HepG2 (cell line): ENCODE measurements at regions not wholly inside any gene's neighbourhood (a gene's known extent, or its start where the extent isn't known, plus 50 kb on each side); places are given as distances from the start of the nearest gene placed in this dataset.

Experiments used
- ADNP ChIP-seq: sonication (generic); formaldehyde crosslinking; IDR thresholded peaks from 2 replicates; pipeline ENCODE4 v1.4.0; 2020; ENCODE audit warnings: missing genetic modification reagents
- CREM ChIP-seq, 2 experiments: sonication (generic) in 1 of 2; formaldehyde crosslinking in 1 of 2; IDR thresholded peaks; 2 replicates each; pipeline versions ENCODE4 v1.4.0 to v1.6.1; 2016 to 2020; ENCODE audit warnings: antibody characterized with exemption in 1 of 2, mild to moderate bottlenecking in 1 of 2, missing genetic modification reagents in 1 of 2
- FOSL2 ChIP-seq: sonication (generic); formaldehyde crosslinking; IDR thresholded peaks from 2 replicates; pipeline ENCODE4 v1.4.0; 2020; ENCODE audit warnings: missing genetic modification reagents
- FOXM1 ChIP-seq: sonication (generic); formaldehyde crosslinking; IDR thresholded peaks from 2 replicates; pipeline ENCODE4 v1.5.0; 2020; ENCODE audit warnings: missing genetic modification reagents
- GATAD1 ChIP-seq: IDR thresholded peaks from 2 replicates; pipeline ENCODE4 v1.6.1; 2016; ENCODE audit warnings: missing genetic modification reagents, missing compliant biosample characterization
- HOXD1 ChIP-seq: sonication (generic); formaldehyde crosslinking; IDR thresholded peaks from 2 replicates; pipeline ENCODE4 v1.5.0; 2020; ENCODE audit warnings: missing genetic modification reagents
- KDM3A ChIP-seq: IDR thresholded peaks from 2 replicates; pipeline ENCODE4 v1.6.1; 2018; ENCODE audit warnings: low read depth, missing compliant biosample characterization
- MAFF ChIP-seq: IDR thresholded peaks from 2 replicates; pipeline ENCODE4 v1.6.1; 2011; ENCODE audit warnings: low read depth, low read length, improper control_type of control experiment
- NAIF1 ChIP-seq: sonication (generic); formaldehyde crosslinking; IDR thresholded peaks from 2 replicates; pipeline ENCODE4 v1.5.0; 2020; ENCODE audit warnings: mild to moderate bottlenecking, missing genetic modification reagents, borderline replicate concordance
- PHF8 ChIP-seq: sonication (generic); formaldehyde crosslinking; IDR thresholded peaks from 2 replicates; pipeline ENCODE4 v1.5.0; 2020; ENCODE audit warnings: missing genetic modification reagents
- RBAK ChIP-seq: sonication (generic); formaldehyde crosslinking; IDR thresholded peaks from 2 replicates; pipeline ENCODE4 v1.5.1; 2020; ENCODE audit warnings: mild to moderate bottlenecking, missing genetic modification reagents
- RBFOX2 ChIP-seq: fragments of 200-400 bp; formaldehyde crosslinking; IDR thresholded peaks from 2 replicates; pipeline ENCODE4 v1.6.1; 2017; ENCODE audit warnings: low read depth, mild to moderate bottlenecking, low read length
- RFX1 ChIP-seq: fragments of 450-650 bp; IDR thresholded peaks from 2 replicates; pipeline ENCODE4 v1.6.1; 2017
- SIN3B ChIP-seq: fragments of 150-350 bp; IDR thresholded peaks from 2 replicates; pipeline ENCODE4 v1.6.1; 2014; ENCODE audit warnings: low read length
- SOX6 ChIP-seq, 2 experiments: fragments of 450-650 bp in 1 of 2; sonication (generic) in 1 of 2; formaldehyde crosslinking in 1 of 2; IDR thresholded peaks; 2 replicates each; pipeline versions ENCODE4 v1.4.0 to v1.6.1; 2017 to 2020; ENCODE audit warnings: antibody characterized with exemption in 1 of 2, mild to moderate bottlenecking in 1 of 2, missing genetic modification reagents in 1 of 2
- TEAD3 ChIP-seq: optimal IDR thresholded peaks from 2 replicates; pipeline ENCODE3; 2016; ENCODE audit warnings: borderline replicate concordance
- TOE1 ChIP-seq: sonication (generic); formaldehyde crosslinking; IDR thresholded peaks from 2 replicates; pipeline ENCODE4 v1.4.0; 2020; ENCODE audit warnings: mild to moderate bottlenecking, missing genetic modification reagents
- YEATS2 ChIP-seq: sonication (generic); formaldehyde crosslinking; IDR thresholded peaks from 2 replicates; pipeline ENCODE4 v1.4.0; 2020; ENCODE audit warnings: missing genetic modification reagents, borderline replicate concordance
- ZBTB3 ChIP-seq: sonication (generic); formaldehyde crosslinking; IDR thresholded peaks from 2 replicates; pipeline ENCODE4 v1.4.0; 2020; ENCODE audit warnings: low read depth, mild to moderate bottlenecking, moderate library complexity, missing genetic modification reagents, borderline replicate concordance
- ZBTB42 ChIP-seq: sonication (generic); formaldehyde crosslinking; IDR thresholded peaks from 2 replicates; pipeline ENCODE4 v1.5.0; 2020; ENCODE audit warnings: mild to moderate bottlenecking, missing genetic modification reagents
- ZBTB46 ChIP-seq: sonication (generic); formaldehyde crosslinking; IDR thresholded peaks from 2 replicates; pipeline ENCODE4 v1.4.0; 2020; ENCODE audit warnings: mild to moderate bottlenecking, missing genetic modification reagents, borderline replicate concordance
- ZIK1 ChIP-seq: sonication (generic); formaldehyde crosslinking; IDR thresholded peaks from 2 replicates; pipeline ENCODE4 v1.5.0; 2020; ENCODE audit warnings: mild to moderate bottlenecking, low read depth, missing genetic modification reagents, borderline replicate concordance
- ZNF639 ChIP-seq: conservative IDR thresholded peaks from 2 replicates; pipeline ENCODE4 v1.6.1; 2018; ENCODE audit warnings: missing genetic modification reagents
- ZNF644 ChIP-seq: IDR thresholded peaks from 2 replicates; pipeline ENCODE4 v1.6.1; 2016; ENCODE audit warnings: low read depth
- ZNF710 ChIP-seq: sonication (generic); formaldehyde crosslinking; IDR thresholded peaks from 2 replicates; pipeline ENCODE4 v1.5.0; 2020; ENCODE audit warnings: mild to moderate bottlenecking, missing genetic modification reagents, borderline replicate concordance
- ZNF749 ChIP-seq: sonication (generic); formaldehyde crosslinking; IDR thresholded peaks from 2 replicates; pipeline ENCODE4 v1.8.0; 2022; ENCODE audit warnings: mild to moderate bottlenecking, missing genetic modification reagents, moderate library complexity, borderline replicate concordance
- ZSCAN25 ChIP-seq: sonication (generic); formaldehyde crosslinking; IDR thresholded peaks from 2 replicates; pipeline ENCODE4 v1.8.0; 2022; ENCODE audit warnings: mild to moderate bottlenecking, missing genetic modification reagents

DNA sequence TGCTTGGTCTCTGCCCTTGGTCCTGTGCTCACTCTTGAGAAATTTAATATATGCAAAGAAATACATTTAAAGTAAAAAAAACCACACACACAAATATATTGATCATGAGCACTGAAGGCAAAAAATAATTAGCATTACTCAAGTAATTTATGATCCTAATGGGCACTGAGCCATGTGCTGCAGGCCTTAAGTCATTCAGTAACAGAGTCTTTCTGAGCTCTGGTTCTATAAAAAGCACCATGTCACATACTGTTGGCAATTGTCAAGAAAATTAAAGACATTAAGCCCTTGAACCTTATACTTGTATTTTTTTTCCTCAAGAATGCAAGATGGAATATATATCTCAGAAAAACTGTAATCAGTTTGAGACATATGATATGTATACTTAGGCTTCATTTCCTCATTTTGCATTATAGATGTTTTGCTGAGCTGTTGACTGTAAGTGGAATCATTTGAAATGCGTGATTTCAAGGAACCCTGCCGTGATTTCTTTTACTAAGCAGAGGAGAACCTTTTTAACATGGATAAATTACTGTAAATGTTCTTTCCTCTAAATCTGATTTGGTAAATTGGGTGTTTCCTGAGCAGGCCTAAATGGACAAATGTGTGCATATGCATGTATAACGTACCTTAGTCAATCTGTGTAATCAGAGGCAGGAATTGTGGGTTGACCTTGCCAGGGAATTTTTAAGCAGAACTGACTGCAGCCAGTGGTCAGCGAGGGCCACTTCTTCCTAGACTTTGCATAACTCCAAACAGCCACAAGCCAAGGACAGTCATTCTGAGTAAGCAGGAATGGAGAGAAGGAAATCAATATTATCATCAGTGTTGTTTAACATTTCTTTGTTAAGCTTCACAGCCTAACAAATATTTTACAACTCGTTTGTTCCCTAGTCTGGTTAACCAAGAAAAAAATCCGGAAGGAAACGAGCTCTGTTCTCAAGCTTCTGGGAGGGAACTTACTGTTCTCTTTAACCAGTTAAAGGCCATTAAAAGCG is 191.5 kb upstream of the ATP5MC3 start (continued):
- no peak for TF ChIP-seq ZBTB46 (CRISPR knock-in tag)
- TF ChIP-seq RFX1: no peak
- TF ChIP-seq ZSCAN25: no peak
- no peak for TF ChIP-seq PHF8 (CRISPR knock-in tag)
- TF ChIP-seq FOXM1 (CRISPR knock-in tag): no peak
- no peak for TF ChIP-seq YEATS2 (CRISPR knock-in tag)
- no peak for TF ChIP-seq RBFOX2
- peak; percentile 39; the same call in 1 of the 2 replicates for TF ChIP-seq MAFF
- no peak for TF ChIP-seq SOX6 (IDR thresholded peaks at IDR 0.05)
- peak; percentile 92 for TF ChIP-seq SOX6 (CRISPR knock-in tag; IDR thresholded peaks at IDR 0.05)
- TF ChIP-seq RBAK (CRISPR knock-in tag): no peak
- no peak for TF ChIP-seq KDM3A (CRISPR knock-in tag)
- TF ChIP-seq ZNF710 (CRISPR knock-in tag): 0 out of 2 replicates have a peak, but pooled peaks have one; percentile 32
- no peak for TF ChIP-seq ZNF749 (CRISPR knock-in tag)
- TF ChIP-seq ZBTB3 (CRISPR knock-in tag): no peak
- TF ChIP-seq TOE1 (CRISPR knock-in tag): no peak
- no peak for TF ChIP-seq ZIK1 (CRISPR knock-in tag)
- TF ChIP-seq NAIF1 (CRISPR knock-in tag): 0 out of 2 replicates have a peak, but pooled peaks have one; percentile 29
- no peak for TF ChIP-seq ADNP
- peak; percentile 61 for TF ChIP-seq TEAD3
- TF ChIP-seq CREM (IDR thresholded peaks at IDR 0.05): 0 out of 2 replicates have a peak, but pooled peaks have one; percentile 13
- no peak for TF ChIP-seq CREM (CRISPR knock-in tag; IDR thresholded peaks at IDR 0.05)
- TF ChIP-seq FOSL2: peak; percentile 61
- no peak for TF ChIP-seq GATAD1 (CRISPR knock-in tag)
- TF ChIP-seq ZBTB42 (CRISPR knock-in tag): no peak
- no peak for TF ChIP-seq HOXD1
- no peak for TF ChIP-seq ZNF639
- no peak for TF ChIP-seq SIN3B
- TF ChIP-seq ZNF644 (CRISPR knock-in tag): 0 out of 2 replicates have a peak, but pooled peaks have one; percentile 17
